ENCODE measurements at regions not wholly inside any gene's neighbourhood (a gene's known extent, or its start where the extent isn't known, plus 50 kb on each side); places are given as distances from the start of the nearest gene placed in this dataset.
A peak's percentile ranks its signal among the peaks of the same experiment; 100 is the strongest.

DNA sequence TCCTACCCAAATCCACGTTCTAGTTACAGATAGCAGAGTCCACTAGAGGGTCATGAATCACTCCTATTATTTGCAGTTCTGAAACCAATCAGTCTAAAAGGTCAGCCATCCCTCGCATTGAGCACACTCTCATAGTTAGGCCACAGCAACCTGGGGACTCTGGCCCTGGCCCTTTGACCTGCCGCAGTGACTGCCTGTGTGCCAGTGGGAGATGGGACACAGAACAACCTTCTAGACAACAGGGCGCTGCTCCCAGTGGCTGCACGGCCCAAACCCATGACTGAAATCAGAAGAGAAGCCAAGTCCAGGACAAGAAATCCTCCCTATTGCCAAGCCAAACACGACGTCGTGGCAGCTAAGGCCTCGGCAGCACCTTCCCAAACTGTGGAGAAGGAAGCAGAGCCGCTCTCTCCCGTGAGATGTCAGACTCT is 158.5 kb downstream of the HERPUD2 start:
- no peak for DNase-seq (ENCODE audit: low read depth in 1 of 2, low spot score in 1 of 2)

DNA sequence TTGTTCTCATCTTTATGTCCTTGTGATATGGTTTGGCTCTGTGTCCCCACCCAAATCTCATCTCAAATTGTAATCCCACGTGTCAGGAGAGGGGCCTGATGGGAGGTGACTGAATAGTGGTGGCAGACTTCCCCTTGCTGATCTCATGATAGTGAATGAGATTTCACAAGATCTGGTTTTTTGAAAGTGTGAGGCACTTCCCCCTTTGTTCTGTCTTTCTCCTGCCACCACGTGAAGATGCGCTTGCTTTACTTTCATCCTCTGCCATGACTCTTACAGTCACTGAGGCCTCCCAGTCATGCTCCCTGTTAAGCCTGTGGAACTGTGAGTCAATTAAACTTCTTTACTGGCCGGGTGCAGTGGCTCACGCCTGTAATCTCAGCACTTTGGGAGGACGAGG is 161.0 kb downstream of the HERPUD2 start:
- DNase-seq (ENCODE audit: low read depth in 1 of 2, low spot score in 1 of 2) = no peak

GRCh38 chr7:35530124-35531109 is 164.5 kb downstream of the HERPUD2 start:
- no peak for DNase-seq (ENCODE audit: low read depth in 1 of 2, low spot score in 1 of 2)

DNA sequence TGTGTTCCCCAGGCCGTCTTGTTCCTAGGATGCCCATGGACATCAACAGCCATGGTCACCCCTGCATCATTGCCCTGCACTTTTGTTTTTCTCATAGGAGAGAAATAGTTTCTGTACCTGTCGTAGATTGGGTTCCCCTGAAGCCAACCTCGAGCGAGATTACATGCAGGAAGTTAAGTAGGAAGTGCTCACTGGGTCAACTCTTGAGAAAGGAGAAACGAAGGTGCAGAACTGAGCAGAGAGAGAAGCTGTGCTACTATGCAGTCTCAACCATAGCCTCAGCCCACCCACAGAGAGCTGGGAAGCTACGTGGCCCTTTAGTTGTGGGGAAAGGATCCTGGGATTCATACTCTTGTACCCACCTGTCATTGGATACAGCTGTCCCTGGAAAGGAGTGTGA is 165.2 kb downstream of the HERPUD2 start:
- DNase-seq (ENCODE audit: low read depth in 1 of 2, low spot score in 1 of 2) = no peak

- no peak for DNase-seq (ENCODE audit: low read depth in 1 of 2, low spot score in 1 of 2)
Observed at GRCh38 chr7:35528381-35528977, 166.5 kb downstream of the HERPUD2 start.

- DNase-seq (ENCODE audit: low read depth in 1 of 2, low spot score in 1 of 2) = no peak
Observed at GRCh38 chr7:35526645-35527044, 168.3 kb downstream of the HERPUD2 start.

- DNase-seq (ENCODE audit: low read depth in 1 of 2, low spot score in 1 of 2) = no peak
Observed at GRCh38 chr7:35524112-35524804, 170.7 kb downstream of the HERPUD2 start.

GRCh38 chr7:35523292-35523691 is 171.6 kb downstream of the HERPUD2 start:
- DNase-seq (ENCODE audit: low read depth in 1 of 2, low spot score in 1 of 2) = no peak

DNA sequence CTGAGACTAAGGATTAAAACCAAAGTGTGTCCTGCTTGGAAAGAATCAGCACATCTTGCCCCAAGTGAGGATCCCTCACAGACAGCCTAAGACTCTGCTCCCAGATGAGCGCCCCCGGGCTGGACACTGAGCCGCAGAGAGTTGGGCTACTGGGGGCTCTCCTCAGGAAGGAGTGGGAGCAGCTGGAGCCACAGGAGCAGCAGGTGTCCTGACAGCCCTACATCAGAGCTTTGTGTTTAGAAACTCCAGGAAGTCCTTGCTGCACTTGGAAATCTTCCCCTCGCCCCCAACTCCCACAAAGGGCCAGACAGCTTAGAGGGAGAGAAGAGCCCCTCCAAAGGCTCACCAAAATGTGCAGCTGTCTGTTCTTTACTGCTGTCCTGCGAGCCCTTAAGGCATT is 172.2 kb downstream of the HERPUD2 start:
- no peak for DNase-seq (ENCODE audit: low read depth in 1 of 2, low spot score in 1 of 2)

DNA sequence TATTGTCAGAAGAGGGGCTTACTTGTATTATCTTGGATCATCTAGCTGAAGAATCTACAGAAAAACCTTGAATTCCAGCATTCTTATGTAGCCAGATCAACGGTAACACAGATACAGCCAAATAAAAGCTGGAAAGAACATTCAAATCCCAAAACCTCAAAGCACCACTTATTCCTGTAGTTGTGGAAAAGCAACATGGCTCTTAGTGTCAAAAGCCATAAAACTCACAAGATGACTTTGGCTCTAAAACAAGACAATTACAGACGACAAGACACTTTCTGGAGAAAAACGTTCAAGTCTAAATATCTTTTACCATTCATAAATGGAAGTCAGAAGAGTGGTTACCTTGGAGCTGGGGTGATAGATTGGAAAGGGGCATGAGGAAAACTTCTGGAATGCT is 173.0 kb downstream of the HERPUD2 start:
- no peak for DNase-seq (ENCODE audit: low read depth in 1 of 2, low spot score in 1 of 2)

DNA sequence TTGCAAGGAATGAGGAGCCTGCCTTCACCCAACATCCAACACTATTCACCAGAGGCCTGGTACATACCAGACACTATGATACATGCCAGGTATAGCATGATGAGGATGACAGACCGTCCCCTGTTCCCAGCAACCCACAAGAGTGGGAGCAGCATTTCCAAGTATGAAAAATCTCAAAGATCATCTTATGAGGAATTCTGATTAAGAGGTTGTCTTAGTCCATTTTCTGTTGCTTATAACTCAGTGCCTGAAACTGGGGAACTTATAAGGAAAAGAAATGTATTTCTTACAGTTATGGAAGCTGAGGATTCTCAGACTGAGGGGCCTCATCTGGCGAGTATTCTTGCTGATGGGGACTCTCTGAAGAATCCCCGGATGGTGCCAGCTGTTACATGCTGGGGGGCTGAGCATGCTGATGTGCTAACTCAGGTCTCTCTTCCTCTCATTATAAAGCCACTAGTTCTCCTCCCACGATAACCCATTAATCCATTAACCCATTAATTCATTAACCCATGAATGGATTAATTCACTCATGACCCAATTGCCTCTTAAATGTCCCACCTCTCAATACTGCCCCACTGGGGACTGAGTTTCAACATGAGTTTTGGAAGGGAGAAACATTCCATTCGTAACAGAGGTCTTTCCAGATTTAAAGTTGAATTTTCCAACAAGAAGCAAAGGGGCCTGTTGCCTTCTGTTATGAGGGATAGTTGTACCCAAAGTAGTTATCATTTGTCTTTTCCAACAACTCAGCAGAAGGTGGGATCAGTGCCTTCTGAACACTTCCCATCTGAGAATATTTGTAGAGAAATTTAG is 173.9 kb downstream of the HERPUD2 start:
- no peak for DNase-seq (ENCODE audit: low read depth in 1 of 2, low spot score in 1 of 2)

DNA sequence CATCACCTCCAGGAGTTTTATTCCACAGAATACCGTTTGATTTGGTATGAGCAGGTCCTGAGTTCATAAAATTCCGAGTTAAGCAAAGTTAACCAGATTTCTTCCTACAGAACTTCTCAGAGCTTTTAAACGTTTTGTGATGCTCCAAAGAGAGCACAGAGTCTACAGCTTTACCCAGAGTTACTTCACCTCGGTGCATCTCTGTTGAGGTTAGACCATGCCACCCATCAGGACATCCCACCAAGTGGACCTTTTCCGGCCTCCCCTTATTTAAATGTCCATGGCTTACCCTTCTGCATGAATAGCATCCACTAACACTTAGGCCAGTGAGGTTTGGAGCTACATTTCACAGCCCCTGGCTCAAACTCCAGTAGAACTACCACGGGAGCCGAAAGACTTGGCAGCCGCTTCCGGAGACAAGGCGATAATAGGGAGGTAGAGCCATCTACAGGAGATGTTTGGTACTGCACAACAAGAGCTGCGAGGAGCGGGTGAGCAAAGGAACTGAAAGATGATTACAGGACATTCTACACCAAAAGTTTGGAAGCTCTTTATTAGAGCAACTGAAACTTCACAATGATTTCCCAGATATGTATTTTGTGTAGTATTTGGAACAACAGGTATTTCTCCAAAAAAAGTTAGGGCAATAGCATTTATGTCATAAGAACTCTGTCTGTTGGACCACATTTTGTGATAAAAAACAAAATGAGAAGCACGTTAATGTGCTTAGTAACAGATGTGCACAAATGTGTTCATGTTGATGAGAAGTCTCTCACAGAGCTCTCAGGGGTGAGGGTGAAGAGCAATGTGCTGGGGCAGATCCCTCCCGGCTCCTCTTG is 174.7 kb downstream of the HERPUD2 start:
- DNase-seq (ENCODE audit: low read depth in 1 of 2, low spot score in 1 of 2) = peak in 1 of 2 donors; percentile 40

GRCh38 chr7:35518767-35519166 is 176.2 kb downstream of the HERPUD2 start:
- no peak for DNase-seq (ENCODE audit: low read depth in 1 of 2, low spot score in 1 of 2)

DNA sequence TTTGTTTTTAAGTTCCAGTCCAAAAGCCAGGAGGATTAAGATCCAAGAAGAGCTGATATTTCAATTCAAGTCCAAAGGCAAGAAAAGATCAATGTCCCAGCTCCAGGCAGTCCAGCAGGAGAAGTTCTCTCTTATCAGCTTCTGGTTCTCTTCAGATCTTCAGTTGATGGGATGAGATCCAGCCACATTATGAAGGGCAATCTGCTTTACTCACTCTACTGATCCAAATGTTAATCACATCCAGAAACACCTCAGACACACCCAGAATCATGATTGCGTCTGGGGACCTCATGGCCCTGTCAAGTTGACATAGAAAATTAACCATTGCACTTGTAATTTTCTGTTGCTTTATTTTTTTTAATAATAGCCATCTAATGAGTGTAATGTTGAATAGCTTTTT is 178.4 kb downstream of the HERPUD2 start:
- no peak for DNase-seq (ENCODE audit: low read depth in 1 of 2, low spot score in 1 of 2)

GRCh38 chr7:35513828-35514227 is 181.1 kb downstream of the HERPUD2 start:
- DNase-seq (ENCODE audit: low read depth in 1 of 2, low spot score in 1 of 2) = no peak

DNA sequence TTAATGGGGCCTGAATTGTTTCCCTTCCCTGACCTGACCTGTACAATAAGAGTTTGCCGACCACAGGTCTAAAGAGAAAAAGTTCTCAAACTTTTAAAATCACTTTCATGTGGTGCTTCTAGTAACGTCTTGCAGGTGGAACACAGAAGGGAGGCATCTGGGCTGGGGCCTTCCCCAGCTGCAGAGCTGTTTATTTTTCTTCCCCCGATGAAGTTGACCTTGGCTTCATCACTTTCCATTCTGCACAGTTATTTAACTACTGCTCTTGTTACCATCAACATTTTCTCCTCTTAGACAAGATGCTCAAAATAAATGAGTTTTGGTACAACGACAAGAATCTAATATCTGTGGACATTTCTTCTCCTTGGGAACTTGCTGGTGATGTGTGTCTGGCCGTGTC is 181.7 kb downstream of the HERPUD2 start:
- DNase-seq (ENCODE audit: low read depth in 1 of 2, low spot score in 1 of 2) = no peak

DNA sequence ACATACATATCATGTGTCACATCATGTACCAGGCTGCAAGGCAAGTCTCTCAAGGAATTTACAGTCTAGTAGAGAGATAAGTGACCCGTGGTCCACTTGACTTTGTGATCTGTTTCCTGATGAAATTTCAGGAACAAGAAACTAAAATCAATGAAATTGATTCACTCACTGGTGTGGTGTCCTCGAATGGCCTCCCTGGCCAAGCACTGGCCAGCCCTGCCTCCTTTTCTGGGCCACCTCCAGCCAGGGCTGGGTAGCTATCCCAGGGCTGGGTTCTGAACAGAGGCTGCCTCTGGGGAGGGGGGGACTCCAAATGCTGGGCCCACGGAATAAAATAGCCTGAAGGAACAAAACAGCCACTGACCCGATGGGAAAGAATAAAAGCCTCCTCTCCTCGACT is 182.2 kb downstream of the HERPUD2 start:
- DNase-seq (ENCODE audit: low read depth in 1 of 2, low spot score in 1 of 2) = no peak

DNA sequence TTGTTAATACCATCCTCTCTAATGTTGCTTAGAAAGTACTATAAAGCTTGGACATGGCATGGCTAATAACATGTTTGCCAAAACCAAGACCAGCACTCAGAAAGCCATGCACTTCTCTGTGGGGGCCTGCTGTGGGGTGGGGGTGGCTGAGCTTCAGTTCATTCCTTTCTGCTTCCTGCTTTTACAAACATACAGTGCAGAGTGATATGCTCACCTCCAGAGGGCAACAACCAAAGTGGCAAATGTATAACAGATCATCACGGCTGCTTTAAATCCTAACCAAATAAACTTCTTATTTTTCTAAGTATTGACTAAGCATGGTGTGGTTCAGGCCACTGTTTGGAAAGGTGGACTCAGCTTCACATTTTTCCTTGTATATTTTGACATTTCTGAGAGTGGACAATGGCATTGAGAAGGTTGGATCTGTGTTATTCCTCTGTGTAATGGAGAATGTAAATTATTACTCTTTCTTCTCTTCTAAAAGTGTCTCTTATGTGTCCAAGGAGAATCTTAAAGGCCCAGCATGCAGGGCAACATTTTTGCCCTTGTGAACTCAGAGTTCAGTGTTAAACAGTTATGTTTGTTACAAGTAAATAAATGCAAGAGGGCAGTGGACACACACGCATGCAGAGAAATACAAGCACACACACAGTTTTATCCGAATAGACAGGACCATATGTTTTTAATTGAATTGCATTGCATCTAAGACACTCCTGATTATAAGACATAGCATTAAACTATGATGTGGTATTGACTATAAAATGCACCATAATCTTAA is 186.1 kb downstream of the HERPUD2 start:
- DNase-seq (ENCODE audit: low read depth in 1 of 2, low spot score in 1 of 2) = no peak

DNA sequence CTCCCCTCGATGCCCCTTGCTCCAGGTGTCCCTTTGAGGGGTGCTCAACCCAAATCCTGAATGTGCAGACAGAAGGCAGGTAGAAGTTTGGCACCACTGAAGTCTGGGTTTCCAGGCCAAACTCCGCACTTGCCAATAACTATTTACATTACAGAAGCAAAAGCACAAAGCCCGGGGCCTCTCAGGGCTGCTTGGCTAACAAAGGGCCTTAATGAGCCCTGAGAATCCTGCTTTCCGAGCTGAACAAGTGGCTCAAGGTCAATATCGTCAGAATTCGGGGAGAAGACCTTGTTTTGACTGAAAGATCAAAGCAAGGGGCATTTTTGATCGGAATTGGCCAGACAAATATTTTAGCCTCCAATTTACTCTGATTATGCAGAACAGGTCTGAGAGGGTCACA is 189.9 kb downstream of the HERPUD2 start:
- no peak for DNase-seq (ENCODE audit: low read depth in 1 of 2, low spot score in 1 of 2)

All from activated CD4-positive, alpha-beta T cell treated with anti-CD3 and anti-CD28 coated beads, Interleukin-2, amount 50 U/mL, for 24 hours (primary cell).